ENCODE measurements at regions not wholly inside any gene's neighbourhood (a gene's known extent, or its start where the extent isn't known, plus 50 kb on each side); places are given as distances from the start of the nearest gene placed in this dataset.

DNA sequence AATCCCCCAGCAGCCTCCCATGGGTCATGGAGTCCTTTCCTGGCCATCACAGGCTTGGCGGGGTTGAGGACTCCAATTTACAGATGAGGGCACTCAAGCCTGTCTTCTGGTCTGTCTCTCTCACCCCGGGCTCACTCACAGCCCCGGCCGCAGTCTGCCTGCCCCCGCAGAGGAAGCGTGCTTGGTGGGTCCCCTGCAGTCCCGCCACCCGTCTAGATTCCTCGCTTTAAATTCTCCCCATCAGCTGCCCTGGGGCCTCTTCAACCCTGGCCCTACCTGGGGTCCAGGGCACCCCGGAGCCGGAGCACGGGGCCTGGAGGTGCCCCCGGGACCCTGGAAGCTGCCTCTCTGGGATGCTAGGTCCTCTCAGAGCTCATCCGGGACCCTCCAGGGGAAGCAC is 92.9 kb downstream of the ENGASE start:
- Mint-ChIP-seq H3K27ac (no peak overlapping the region), H3K9me3 (no peaks in the 10 kb centered on the region), H3K36me3 (ENCODE audit: low read depth) (no peaks in the 10 kb centered on the region), H3K4me1 (ENCODE audit: low read depth) (no peaks in the 10 kb centered on the region), H3K27me3 (ENCODE audit: low read depth) (no peaks in the 10 kb centered on the region), H3K4me3 (no peak overlapping the region)

- Mint-ChIP-seq H3K27me3 (ENCODE audit: low read depth) (no peaks in the 10 kb centered on the region), H3K9me3 (no peaks in the 10 kb centered on the region), H3K4me1 (ENCODE audit: low read depth) (peaks cover 2% of the 10 kb centered on the region), H3K27ac (no peak overlapping the region), H3K36me3 (ENCODE audit: low read depth) (no peaks in the 10 kb centered on the region), H3K4me3 (no peak overlapping the region)
Observed at GRCh38 chr17:79165756-79166473, 91.3 kb downstream of the ENGASE start.

DNA sequence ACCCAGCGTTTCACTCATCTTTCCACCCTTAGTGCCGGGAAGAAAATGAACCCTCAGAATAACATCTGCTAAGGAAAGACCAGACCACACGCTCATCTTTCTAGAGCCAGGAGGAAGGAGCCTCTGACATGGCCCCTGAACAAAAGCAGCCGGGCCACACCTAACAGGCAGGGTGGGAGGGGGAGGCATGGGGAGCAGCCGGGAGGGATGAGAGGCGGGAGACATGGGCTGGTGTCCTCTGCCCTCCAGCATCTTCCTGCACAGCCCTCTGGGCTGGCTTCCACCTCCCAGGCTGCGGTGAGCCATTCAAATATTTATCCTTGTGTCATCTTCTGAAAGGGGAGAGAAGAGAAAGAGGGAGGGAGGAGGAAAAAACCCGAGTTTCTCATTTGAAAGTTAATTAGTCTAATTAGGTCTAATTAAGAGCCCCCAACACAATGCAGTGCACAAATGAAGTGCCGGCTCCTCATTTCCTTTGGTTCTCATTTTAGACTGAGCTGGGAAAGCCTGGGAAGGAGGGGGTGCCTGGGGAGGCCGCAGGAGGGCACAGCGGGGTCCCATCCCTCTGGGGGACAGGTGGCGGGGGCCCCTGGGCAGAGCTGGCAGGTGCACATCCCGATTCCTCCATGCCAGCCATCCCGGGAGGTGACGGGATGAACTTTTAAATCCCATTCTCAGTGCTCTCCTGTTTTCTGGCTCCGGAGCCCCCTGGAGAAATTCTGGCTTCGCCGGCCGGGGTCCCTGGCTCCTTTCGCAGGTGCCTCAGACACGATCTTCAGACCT is 90.5 kb downstream of the ENGASE start:
- Mint-ChIP-seq H3K4me1 (ENCODE audit: low read depth) (peaks cover 2% of the 10 kb centered on the region), H3K9me3 (no peaks in the 10 kb centered on the region), H3K36me3 (ENCODE audit: low read depth) (no peaks in the 10 kb centered on the region), H3K4me3 (no peak overlapping the region), H3K27me3 (ENCODE audit: low read depth) (no peaks in the 10 kb centered on the region), H3K27ac (no peak overlapping the region)

DNA sequence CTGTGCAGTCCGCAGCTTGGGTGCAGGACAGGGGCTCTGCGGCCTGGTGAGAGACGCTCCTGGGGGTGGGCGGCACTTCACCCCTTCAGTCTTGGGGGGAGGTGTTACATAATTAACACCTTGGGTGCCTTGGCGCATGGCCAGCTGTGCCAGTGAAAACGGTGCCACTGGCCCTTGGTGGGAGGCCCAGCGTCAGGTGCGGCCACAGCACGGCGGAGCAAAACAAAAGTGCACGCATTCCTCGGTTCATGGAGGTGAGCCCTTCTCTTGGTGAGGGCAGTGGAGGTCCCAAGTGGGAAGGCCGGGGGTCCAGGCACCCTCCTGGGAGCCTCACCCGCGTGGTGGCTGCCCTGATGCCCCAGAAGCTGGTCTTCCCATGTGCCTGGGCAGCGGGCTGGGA is 89.8 kb downstream of the ENGASE start:
- H3K27ac Mint-ChIP-seq: no peak overlapping the region
- no peak overlapping the region for H3K4me3 Mint-ChIP-seq
- H3K9me3 Mint-ChIP-seq: no peaks in the 10 kb centered on the region
- H3K36me3 Mint-ChIP-seq (ENCODE audit: low read depth): no peaks in the 10 kb centered on the region
- peaks cover 2% of the 10 kb centered on the region for H3K4me1 Mint-ChIP-seq (ENCODE audit: low read depth)
- H3K27me3 Mint-ChIP-seq (ENCODE audit: low read depth): no peaks in the 10 kb centered on the region

DNA sequence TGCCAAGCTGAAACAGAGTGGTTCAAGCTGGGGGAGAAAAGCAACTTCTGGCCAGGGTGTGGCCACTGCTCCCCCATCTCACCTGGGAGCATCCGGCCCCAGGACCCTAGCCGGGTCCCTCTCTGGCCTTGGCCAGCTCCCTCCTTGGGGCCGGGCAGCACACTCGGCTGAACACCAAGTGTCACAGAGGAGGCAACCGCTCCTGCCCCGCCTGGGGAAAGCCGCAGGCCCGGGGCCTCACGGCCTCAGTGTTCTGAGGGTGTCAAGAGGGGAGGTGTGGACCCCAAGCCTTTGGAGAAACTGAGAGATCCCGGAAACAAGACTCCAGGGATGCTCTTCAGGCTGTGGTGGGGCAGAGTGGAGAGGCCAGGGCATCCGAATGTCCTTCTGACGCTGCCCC is 88.4 kb downstream of the ENGASE start:
- Mint-ChIP-seq H3K4me3 (no peak overlapping the region), H3K4me1 (ENCODE audit: low read depth) (peaks cover 2% of the 10 kb centered on the region), H3K27me3 (ENCODE audit: low read depth) (no peaks in the 10 kb centered on the region), H3K27ac (no peak overlapping the region), H3K36me3 (ENCODE audit: low read depth) (no peaks in the 10 kb centered on the region), H3K9me3 (no peaks in the 10 kb centered on the region)

GRCh38 chr17:79162012-79162963 is 87.7 kb downstream of the ENGASE start:
- Mint-ChIP-seq H3K27ac (no peak overlapping the region), H3K9me3 (no peaks in the 10 kb centered on the region), H3K27me3 (ENCODE audit: low read depth) (no peaks in the 10 kb centered on the region), H3K4me3 (no peak overlapping the region), H3K36me3 (ENCODE audit: low read depth) (no peaks in the 10 kb centered on the region), H3K4me1 (ENCODE audit: low read depth) (peaks cover 2% of the 10 kb centered on the region)

DNA sequence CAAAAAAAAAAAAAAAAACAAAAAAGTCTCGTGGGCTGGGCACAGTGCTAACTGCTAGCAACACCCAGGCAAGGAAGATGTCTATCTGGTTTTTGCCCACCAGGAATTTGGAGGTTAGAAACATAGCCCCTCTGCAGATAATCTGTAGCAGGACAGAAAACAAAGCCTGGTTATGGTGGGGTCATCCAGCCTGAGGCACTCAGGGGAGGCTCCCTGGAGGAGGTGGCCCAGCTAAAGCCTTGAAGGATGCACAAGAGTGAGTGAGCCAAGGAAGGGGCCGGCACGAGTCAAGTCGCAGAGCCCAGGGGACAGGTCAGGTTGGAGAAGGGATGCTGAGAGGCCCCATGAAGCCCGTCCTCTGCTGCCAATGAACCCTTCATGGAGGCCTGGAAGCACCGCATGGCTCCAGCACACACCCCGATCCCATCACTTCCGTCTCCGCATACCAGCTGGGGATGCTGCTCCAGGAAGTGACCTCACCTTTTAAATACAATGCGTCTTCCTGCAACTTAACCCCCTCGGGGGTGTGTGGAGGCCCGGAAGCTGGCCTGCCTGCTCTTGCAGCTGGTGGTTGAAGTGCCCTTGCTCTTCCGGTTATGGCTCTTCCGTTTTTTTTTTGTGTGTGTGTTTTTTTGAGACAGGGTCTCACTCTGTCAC is 86.5 kb downstream of the ENGASE start:
- H3K9me3 Mint-ChIP-seq: no peaks in the 10 kb centered on the region
- H3K27ac Mint-ChIP-seq: no peak overlapping the region
- H3K4me1 Mint-ChIP-seq (ENCODE audit: low read depth): peaks cover 2% of the 10 kb centered on the region
- no peaks in the 10 kb centered on the region for H3K27me3 Mint-ChIP-seq (ENCODE audit: low read depth)
- H3K36me3 Mint-ChIP-seq (ENCODE audit: low read depth): no peaks in the 10 kb centered on the region
- H3K4me3 Mint-ChIP-seq: no peak overlapping the region

GRCh38 chr17:79159926-79160325 is 85.3 kb downstream of the ENGASE start:
- Mint-ChIP-seq H3K4me1 (ENCODE audit: low read depth) (peaks cover 2% of the 10 kb centered on the region), H3K27ac (no peak overlapping the region), H3K9me3 (no peaks in the 10 kb centered on the region), H3K36me3 (ENCODE audit: low read depth) (no peaks in the 10 kb centered on the region), H3K4me3 (no peak overlapping the region), H3K27me3 (ENCODE audit: low read depth) (no peaks in the 10 kb centered on the region)

DNA sequence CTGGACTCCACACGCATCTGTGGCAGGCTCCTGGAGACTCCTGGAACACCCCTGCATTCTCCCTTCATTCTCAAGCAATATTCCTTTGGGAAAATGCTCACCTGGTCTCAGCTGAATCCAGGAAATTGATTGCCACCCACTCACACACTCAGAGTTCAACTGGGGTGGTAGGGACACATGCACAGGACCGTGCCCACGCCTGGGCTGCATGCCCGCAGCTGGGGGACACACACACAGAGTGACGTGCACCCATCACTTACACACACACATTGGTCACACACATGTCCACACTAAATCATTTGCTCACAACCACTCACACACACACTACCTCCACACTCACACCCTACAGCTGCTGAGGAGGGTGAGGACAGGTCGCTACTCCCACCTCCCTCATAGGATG is 84.8 kb downstream of the ENGASE start:
- H3K27ac Mint-ChIP-seq: no peak overlapping the region
- no peak overlapping the region for H3K4me3 Mint-ChIP-seq
- peaks cover 2% of the 10 kb centered on the region for H3K4me1 Mint-ChIP-seq (ENCODE audit: low read depth)
- no peaks in the 10 kb centered on the region for H3K27me3 Mint-ChIP-seq (ENCODE audit: low read depth)
- H3K9me3 Mint-ChIP-seq: no peaks in the 10 kb centered on the region
- no peaks in the 10 kb centered on the region for H3K36me3 Mint-ChIP-seq (ENCODE audit: low read depth)

DNA sequence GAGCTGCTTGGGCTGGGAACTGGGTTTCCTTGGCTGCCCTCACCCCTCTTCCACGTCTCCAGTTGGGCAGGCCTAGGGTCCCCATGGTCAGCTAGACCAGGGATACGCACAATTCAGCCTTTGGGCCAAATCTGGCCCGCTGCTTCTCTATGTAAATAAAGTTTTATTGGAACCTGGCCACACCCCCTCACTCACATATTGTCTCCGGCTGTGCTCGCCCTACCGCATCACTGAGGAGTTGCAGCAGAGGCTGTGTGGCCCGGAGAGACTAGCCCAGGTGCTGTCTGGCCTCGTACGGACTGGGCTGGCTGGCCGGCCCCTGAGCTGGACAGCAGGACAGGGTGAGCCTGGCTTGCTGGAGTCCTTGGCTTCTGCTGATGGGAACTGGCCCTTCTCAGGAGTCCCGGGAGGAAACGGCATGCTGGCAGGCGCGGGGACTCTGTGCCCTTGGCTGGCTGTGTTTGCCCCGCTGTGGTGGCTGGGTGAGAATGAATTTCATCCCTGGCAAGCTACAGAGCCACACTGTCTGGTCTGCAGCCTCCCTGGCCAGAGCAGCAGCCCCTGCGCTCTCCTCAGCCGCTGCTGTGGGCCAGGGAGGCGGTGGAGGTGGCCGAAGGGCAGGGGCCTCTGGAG is 82.0 kb downstream of the ENGASE start:
- Mint-ChIP-seq H3K4me3 (no peak overlapping the region), H3K4me1 (ENCODE audit: low read depth) (peaks cover 2% of the 10 kb centered on the region), H3K27ac (no peak overlapping the region), H3K9me3 (no peaks in the 10 kb centered on the region), H3K36me3 (ENCODE audit: low read depth) (no peaks in the 10 kb centered on the region), H3K27me3 (ENCODE audit: low read depth) (no peaks in the 10 kb centered on the region)

- Mint-ChIP-seq H3K27me3 (ENCODE audit: low read depth) (no peaks in the 10 kb centered on the region), H3K27ac (no peak overlapping the region), H3K4me1 (ENCODE audit: low read depth) (no peaks in the 10 kb centered on the region), H3K36me3 (ENCODE audit: low read depth) (no peaks in the 10 kb centered on the region), H3K9me3 (no peaks in the 10 kb centered on the region), H3K4me3 (no peak overlapping the region)
Observed at GRCh38 chr17:79155701-79156100, 81.1 kb downstream of the ENGASE start.

GRCh38 chr17:79154951-79155585 is 80.4 kb downstream of the ENGASE start:
- Mint-ChIP-seq H3K27ac (no peak overlapping the region), H3K4me3 (no peak overlapping the region), H3K27me3 (ENCODE audit: low read depth) (no peaks in the 10 kb centered on the region)

GRCh38 chr17:79154446-79154845 is 79.8 kb downstream of the ENGASE start:
- no peaks in the 10 kb centered on the region for H3K4me1 Mint-ChIP-seq (ENCODE audit: low read depth)
- H3K9me3 Mint-ChIP-seq: no peaks in the 10 kb centered on the region
- H3K27ac Mint-ChIP-seq: no peak overlapping the region
- no peak overlapping the region for H3K4me3 Mint-ChIP-seq
- H3K27me3 Mint-ChIP-seq (ENCODE audit: low read depth): no peaks in the 10 kb centered on the region
- no peaks in the 10 kb centered on the region for H3K36me3 Mint-ChIP-seq (ENCODE audit: low read depth)

More at GRCh38 chr17:79154951-79155585, 80.4 kb downstream of the ENGASE start:
- no peaks in the 10 kb centered on the region for H3K4me1 Mint-ChIP-seq (ENCODE audit: low read depth)
- H3K36me3 Mint-ChIP-seq (ENCODE audit: low read depth): no peaks in the 10 kb centered on the region
- H3K9me3 Mint-ChIP-seq: no peaks in the 10 kb centered on the region

All from T-helper 1 cell treated with Interleukin-12 subunit alpha and Interleukin-12 subunit beta and Interleukin-4 antibody, amounts not matched to agents 30 μg/mL and 1 μg/mL, for 36 hours (primary cell).